ENCODE measurements at regions not wholly inside any gene's neighbourhood (a gene's known extent, or its start where the extent isn't known, plus 50 kb on each side); places are given as distances from the start of the nearest gene placed in this dataset.
"Not testable (repeated sequence)": the region's sequence is repeated elsewhere in the genome, so short reads cannot be mapped to it uniquely, and the experiment has no call there.

GRCh38 chr6:164072240-164072666, 657.7 kb downstream of the QKI start:
- no peak for DNase-seq (ENCODE audit: low read depth)

GRCh38 chr6:164069350-164069990, 655.0 kb downstream of the QKI start:
- DNase-seq (ENCODE audit: low read depth), result no peak

DNA sequence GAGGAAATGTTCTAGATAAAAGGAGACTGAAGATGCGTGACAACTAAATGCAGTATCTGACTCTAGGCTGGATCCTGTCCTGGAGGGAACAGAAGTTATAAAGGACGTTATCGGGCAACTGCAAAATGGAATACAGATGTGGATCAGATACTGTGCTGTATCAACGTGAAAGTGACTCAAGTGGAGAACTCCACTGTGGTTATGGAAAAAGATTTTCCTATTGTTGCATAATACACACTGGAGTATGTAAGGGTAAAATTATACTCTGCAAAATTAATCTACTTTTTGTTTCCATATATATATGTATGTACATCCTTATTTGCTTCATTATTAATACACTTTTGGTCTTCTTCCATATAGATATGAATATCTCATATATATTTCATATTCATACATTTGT, 654.0 kb downstream of the QKI start:
- DNase-seq (ENCODE audit: low read depth), result no peak

- DNase-seq (ENCODE audit: low read depth), result no peak
Measured at GRCh38 chr6:164066766-164067165, 652.2 kb downstream of the QKI start.

DNA sequence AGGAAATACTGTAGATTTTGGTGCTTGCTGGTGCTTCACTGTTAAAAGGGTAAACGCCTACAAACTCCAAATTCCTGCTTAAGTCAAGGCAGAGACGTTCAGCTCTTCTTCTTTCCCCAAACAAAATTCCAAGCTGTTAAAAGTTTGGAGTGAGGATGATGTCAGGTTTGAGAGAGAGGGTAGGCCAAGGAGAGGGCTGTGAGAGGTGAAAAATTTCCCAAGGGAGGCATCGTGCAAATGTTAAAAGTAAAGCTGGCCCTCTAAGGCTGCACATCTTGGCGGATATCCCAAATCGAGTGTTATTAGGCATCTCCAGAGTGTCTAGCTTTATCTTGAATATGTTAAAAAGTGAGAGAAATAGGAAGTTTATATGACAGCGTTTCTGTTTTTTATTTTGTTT, 651.8 kb downstream of the QKI start:
- no peak for DNase-seq (ENCODE audit: low read depth)

DNA sequence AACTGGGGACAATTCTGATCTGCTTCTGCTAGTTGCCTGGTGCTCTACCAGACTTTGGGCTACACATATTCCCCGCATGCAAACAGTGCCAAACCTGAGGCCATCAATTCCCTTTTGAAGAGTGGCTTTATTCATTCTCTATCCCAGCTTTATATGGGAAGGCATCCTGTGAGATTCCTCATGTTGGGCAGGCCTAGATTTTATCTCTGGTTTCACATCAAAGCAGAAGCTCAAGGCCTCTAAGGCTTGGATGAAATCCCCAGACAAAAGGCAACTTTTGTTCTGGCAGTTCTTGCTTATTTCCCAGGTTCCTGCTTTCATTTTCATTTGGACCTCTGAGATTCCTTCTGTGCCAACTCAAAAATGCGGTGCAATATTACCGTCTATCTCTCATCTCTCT, 648.8 kb downstream of the QKI start:
- DNase-seq (ENCODE audit: low read depth), result no peak

DNA sequence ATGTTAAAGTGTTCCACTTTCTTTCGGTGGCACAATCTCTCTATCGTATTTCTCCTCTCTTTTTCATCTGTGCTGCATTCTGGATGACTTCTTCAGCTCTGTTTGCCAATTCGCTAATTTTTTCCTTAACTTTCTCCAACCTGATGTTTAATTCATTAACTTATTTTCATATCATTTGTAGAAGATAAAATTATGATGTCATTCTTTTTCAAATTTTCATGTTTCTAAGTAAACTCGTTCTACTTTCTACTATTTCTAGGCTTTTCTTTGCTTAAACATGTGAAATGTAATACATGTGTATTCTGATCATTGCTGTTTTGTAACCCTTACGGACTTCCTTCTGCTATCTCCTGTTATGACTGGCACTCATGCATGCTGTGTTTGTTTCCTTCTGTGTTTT, 648.4 kb downstream of the QKI start:
- no peak for DNase-seq (ENCODE audit: low read depth)

GRCh38 chr6:164057876-164058275, 643.4 kb downstream of the QKI start:
- no peak for DNase-seq (ENCODE audit: low read depth)

GRCh38 chr6:164051427-164051826, 636.9 kb downstream of the QKI start:
- DNase-seq (ENCODE audit: low read depth), result no peak

DNA sequence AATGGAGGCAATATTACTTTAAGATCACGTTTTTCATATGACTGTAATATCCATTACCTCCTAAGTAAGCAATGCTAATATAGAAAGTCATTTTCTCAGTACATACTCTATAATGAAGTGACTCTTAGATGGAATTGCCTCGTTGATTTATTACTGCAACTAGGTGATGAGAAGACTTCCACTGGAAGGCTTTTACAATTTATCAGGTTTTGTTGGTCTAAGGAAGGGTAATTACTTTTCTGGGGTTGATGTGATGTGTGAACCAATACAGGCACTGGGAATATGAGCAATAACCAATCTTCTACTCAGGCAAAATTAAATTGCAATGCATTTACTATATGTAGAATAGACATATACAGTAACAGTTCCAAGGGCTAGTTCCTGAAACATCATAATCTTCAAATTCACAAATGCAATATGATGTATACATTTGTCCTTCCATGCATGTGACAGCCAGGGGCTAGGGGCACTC, 635.0 kb downstream of the QKI start:
- no peak for DNase-seq (ENCODE audit: low read depth)

DNA sequence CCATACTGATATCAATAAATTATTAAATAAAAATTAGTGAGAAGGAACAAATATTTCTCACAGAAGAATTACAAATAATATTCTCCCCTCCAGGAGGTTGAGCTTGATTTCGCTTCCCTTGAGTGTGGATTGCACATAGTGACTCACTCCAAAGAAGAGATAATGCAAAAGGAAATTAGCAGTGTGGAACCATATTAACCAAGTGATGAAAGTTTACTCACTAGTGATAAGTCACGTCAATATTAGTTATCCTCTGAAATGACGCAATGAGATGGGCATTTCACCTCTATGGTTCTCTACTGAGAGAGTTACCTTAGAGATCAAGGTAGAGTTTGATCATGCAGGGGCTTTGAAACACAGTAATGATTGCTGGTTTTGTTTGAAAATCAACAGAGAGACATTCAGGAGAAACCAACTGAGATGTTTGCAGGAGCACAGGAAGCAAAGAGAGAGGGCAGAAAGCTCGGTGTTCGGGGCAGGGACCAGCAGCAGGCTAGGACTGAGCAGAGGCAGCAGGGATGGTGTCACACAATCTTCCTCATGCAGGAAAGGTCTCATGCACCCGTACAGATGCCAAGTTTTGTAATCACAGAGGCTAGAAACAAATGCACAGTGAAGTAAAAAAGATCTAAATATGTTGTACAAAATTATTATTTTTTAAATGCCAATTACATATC, 634.5 kb downstream of the QKI start:
- no peak for DNase-seq (ENCODE audit: low read depth)

DNA sequence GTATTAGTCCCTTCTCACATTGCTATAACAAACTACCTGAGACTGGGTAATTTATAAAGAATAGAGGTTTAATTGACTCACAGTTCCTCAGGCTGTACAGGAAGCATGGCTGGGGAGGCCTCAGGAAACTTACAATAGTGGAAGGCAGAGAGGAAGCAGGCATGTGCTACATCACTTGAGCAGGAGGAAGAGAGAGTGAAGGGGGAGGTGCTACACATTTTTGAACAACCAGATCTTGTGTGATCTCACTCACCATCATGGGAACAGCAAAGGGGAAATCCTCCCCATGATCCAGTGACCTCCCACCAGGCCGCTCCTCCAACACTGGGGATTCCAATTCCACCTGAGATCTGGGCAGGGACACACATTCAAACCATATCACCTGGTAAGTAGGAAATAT, 630.6 kb downstream of the QKI start:
- DNase-seq (ENCODE audit: low read depth), result no peak

- not testable (repeated sequence) for DNase-seq (ENCODE audit: low read depth)
Measured at GRCh38 chr6:164043656-164044055, 629.1 kb downstream of the QKI start.

DNA sequence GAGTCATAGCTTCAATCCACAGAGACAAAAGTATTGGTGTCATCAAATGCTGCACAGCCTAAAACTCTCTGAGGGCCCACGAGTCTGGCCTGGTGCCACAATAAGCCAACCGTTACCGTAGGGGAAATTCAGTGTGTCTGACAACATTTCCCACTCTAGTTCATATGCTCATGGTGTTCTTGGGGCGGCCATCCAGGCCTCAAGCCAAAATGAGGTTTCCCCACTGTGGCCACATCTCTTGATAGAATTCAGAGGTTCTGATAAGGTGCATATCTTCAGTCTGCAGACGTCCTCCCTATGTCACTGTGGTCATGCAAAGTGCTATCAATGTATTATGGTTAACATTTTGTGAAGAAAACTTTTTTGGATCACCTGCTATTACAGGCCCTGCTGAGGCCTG, 627.7 kb downstream of the QKI start:
- no peak for DNase-seq (ENCODE audit: low read depth)

GRCh38 chr6:164040994-164041393, 626.5 kb downstream of the QKI start:
- DNase-seq (ENCODE audit: low read depth), result no peak

DNA sequence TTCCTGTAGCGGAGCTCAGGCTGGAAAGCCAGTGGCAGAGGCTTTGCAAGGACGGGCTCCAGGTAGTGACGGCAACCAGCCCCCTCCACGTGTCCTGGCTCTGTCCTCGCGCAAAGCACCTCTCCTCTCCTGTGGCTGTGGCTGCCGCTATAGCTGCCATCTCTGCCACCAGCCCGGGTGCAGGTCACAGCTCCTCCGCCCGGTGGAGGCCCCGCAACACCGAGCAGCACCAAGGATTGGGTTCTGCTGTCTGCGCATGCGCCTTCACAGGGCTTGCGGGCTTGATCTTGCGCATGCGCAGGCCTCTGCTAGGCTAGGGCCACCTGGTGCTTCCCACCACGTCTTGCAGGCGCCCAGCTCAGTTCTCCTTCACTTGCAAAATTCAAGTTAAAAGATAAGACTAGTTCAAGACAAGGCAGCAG, 625.4 kb downstream of the QKI start:
- DNase-seq (ENCODE audit: low read depth), result no peak

GRCh38 chr6:164037171-164037870, 622.8 kb downstream of the QKI start:
- no peak for DNase-seq (ENCODE audit: low read depth)

DNA sequence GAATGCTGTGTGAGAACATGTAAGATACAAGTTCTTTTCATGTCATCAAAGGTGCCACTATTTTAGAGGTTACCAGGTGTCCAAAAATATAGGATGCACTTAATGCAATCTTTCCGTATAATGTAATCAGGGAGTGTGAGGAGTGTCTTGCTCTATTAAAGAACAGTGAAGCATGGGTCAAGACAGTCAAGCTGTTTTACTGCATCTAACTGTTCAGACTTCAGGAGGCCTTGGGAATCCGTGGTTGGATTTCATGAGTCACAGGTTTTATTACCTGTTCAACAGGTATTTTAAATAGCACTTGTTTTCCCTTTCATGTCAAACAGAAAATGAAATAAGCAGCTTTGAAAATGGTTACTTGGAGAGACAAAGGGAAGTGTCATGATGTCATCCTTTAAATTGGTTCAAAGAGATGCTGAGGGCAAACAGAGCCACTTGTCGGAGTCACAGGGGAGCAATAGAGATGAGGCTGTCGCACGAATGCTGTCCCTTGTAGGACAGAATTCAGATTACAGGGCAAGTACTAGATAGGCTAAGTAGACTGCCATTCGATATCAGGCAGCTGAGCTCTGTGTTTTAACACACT, 621.5 kb downstream of the QKI start:
- no peak for DNase-seq (ENCODE audit: low read depth)

DNA sequence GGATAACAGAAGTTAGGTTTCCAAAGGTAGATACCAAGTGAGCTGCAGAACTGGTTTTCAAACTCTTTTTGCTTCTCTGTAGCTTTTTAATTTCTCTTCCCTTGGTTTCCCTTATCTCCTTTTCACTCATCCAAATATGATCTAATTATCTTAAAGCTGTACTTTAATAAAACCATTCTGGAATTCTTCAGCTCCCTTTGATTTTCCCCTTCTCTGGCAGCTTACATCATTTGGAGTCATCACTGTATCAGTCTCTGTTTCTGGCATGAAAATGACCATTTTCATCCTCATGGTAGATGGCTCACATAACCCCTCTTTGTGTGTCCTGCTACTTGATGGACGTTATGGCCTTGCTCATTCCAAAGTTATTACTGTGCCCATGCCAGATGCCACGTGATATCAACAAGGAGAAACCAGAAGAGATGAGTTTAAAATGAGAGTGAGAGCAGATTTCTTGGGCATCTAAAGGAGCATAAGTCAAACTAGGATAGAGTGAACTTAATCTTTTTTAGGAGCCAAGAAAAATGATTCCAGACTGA, 620.2 kb downstream of the QKI start:
- DNase-seq (ENCODE audit: low read depth), result no peak

- no peak for DNase-seq (ENCODE audit: low read depth)
Measured at GRCh38 chr6:164025180-164025579, 610.7 kb downstream of the QKI start.

GRCh38 chr6:164023535-164023934, 609.0 kb downstream of the QKI start:
- no peak for DNase-seq (ENCODE audit: low read depth)

DNA sequence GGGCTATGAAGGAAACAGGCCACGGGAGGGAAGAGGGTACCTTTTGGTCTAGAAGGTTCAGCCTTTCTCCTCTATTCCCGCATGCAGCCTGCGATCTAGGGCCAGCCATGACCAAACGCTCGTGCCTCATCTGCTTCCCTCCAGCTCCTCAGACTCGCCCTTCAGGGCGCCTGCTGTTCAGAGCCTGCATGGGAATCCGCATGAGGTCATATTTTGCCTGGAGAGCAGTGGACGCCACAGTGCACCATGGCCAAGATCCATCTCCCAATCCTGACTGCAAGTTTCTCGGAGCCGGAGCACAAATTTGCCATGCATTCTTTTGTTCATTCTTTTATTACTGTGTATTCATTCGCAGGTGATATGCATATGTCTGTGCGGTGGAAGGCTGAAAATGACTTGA, 608.1 kb downstream of the QKI start:
- DNase-seq (ENCODE audit: low read depth), result no peak
